PC-3 (cell line): ENCODE measurements at regions not wholly inside any gene's neighbourhood (a gene's known extent, or its start where the extent isn't known, plus 50 kb on each side); places are given as distances from the start of the nearest gene placed in this dataset.

ENCODE experiments used
- EZH2phosphoT487 ChIP-seq: fragments of 300-600 bp; sonication (generic); IDR thresholded peaks from 2 replicates; pipeline ENCODE4 v1.6.1; 2018; ENCODE audit warnings: mild to moderate bottlenecking, antibody characterized with exemption, low read length, borderline replicate concordance
- TF ChIP-seq, protein P1 (sequence below): fragments of 300-600 bp; sonication (generic); conservative IDR thresholded peaks from 2 replicates; pipeline ENCODE4 v1.5.1; 2017; ENCODE audit warnings: antibody characterized with exemption, low read depth, mild to moderate bottlenecking, low read length

DNA sequence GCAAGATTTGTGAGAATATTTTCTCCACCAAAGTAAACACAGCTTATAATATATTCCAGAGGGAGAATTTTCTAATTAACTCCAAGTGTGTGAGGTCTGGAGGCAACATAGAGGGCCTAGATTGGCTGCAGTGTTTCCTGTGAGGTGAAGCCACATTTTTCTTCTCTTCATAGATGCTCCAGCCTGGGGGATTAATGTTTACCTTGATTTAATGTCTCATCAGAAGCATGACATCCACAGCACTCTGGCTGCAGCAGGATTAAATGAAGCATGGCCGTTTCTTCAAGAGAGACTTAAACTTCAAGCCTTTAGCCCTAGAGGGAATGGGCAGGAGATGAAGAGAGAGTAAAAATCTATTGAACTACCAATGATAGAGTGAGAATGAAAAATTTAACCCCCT lies 137.9 kb upstream of the ZBTB20 start:
- TF ChIP-seq, protein P1, sequence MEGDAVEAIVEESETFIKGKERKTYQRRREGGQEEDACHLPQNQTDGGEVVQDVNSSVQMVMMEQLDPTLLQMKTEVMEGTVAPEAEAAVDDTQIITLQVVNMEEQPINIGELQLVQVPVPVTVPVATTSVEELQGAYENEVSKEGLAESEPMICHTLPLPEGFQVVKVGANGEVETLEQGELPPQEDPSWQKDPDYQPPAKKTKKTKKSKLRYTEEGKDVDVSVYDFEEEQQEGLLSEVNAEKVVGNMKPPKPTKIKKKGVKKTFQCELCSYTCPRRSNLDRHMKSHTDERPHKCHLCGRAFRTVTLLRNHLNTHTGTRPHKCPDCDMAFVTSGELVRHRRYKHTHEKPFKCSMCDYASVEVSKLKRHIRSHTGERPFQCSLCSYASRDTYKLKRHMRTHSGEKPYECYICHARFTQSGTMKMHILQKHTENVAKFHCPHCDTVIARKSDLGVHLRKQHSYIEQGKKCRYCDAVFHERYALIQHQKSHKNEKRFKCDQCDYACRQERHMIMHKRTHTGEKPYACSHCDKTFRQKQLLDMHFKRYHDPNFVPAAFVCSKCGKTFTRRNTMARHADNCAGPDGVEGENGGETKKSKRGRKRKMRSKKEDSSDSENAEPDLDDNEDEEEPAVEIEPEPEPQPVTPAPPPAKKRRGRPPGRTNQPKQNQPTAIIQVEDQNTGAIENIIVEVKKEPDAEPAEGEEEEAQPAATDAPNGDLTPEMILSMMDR = no peak
- TF ChIP-seq EZH2phosphoT487 = no peak
